OCI-M2 (cell line): ENCODE measurements at regions not wholly inside any gene's neighbourhood (a gene's known extent, or its start where the extent isn't known, plus 50 kb on each side); places are given as distances from the start of the nearest gene placed in this dataset.
"Not testable (repeated sequence)": the region's sequence is repeated elsewhere in the genome, so short reads cannot be mapped to it uniquely, and the experiment has no call there.

Experiments
- DNase-seq: peaks from one replicate; lab custom pipeline; 2025; ENCODE audit not compliant: unreplicated experiment; lab: John Stamatoyannopoulos, UW

- no peak for DNase-seq
These were observed 100.7 kb downstream of the SLC16A1 start for GRCh38 chr1:112855152-112855828.

- not testable (repeated sequence) for DNase-seq
These were observed 101.5 kb downstream of the SLC16A1 start for GRCh38 chr1:112854368-112854984.

- DNase-seq, result not testable (repeated sequence)
These were observed 102.1 kb downstream of the SLC16A1 start for GRCh38 chr1:112853915-112854314.

GRCh38 chr1:112852934-112853333, 103.1 kb downstream of the SLC16A1 start:
- DNase-seq, result no peak

- no peak for DNase-seq
These were observed 103.7 kb downstream of the SLC16A1 start for GRCh38 chr1:112852276-112852675.

- no peak for DNase-seq
These were observed 105.8 kb downstream of the SLC16A1 start for GRCh38 chr1:112850034-112850757.

- DNase-seq, result no peak
These were observed 106.5 kb downstream of the SLC16A1 start for GRCh38 chr1:112849425-112850033.

- DNase-seq, result no peak
These were observed 114.2 kb downstream of the SLC16A1 start for GRCh38 chr1:112841825-112842224.

- no peak for DNase-seq
These were observed 115.1 kb downstream of the SLC16A1 start for GRCh38 chr1:112840631-112841624.

GRCh38 chr1:112836642-112837041, 119.4 kb downstream of the SLC16A1 start:
- no peak for DNase-seq

- no peak for DNase-seq
These were observed 118.7 kb upstream of the PPM1J start for GRCh38 chr1:112833806-112834205.

GRCh38 chr1:112832259-112832658, 117.1 kb upstream of the PPM1J start:
- DNase-seq, result not testable (repeated sequence)

- not testable (repeated sequence) for DNase-seq
These were observed 114.6 kb upstream of the PPM1J start for GRCh38 chr1:112829691-112830090.

- no peak for DNase-seq
These were observed 113.6 kb upstream of the PPM1J start for GRCh38 chr1:112828716-112829115.

GRCh38 chr1:112827391-112827790, 112.3 kb upstream of the PPM1J start:
- not testable (repeated sequence) for DNase-seq

GRCh38 chr1:112826217-112826944, 111.2 kb upstream of the PPM1J start:
- DNase-seq, result no peak

- not testable (repeated sequence) for DNase-seq
These were observed 110.6 kb upstream of the PPM1J start for GRCh38 chr1:112825563-112826216.

GRCh38 chr1:112825075-112825474, 109.9 kb upstream of the PPM1J start:
- DNase-seq, result not testable (repeated sequence)
